Keratinocyte (primary cell): ENCODE measurements at regions not wholly inside any gene's neighbourhood (a gene's known extent, or its start where the extent isn't known, plus 50 kb on each side); places are given as distances from the start of the nearest gene placed in this dataset.

Source experiments
- DNase-seq: peaks from one replicate; pipeline ENCODE4 v3.0.0-alpha.2; 2011; ENCODE audit warnings: low read depth, missing footprints, low spot score
- FAIRE-seq: peaks from 2 replicates; lab custom pipeline; 2011; peaks lifted over from hg19 to GRCh38; lab: Jason Lieb, UNC
- H2AFZ ChIP-seq: 2 replicates; pipeline ENCODE4 v1.6.0; 2012; ENCODE audit warnings: low read length, control low read depth, inconsistent platforms; ENCODE audit not compliant: control insufficient read depth
- H3K27ac ChIP-seq: 2 replicates; pipeline ENCODE4 v1.5.1; 2011; ENCODE audit warnings: low read length; ENCODE audit not compliant: control insufficient read depth, insufficient read depth
- H3K27me3 ChIP-seq: 3 replicates; pipeline ENCODE4 v1.6.0; 2011; ENCODE audit warnings: low read length; ENCODE audit not compliant: control insufficient read depth, insufficient read depth; ENCODE audit errors: extremely low read depth
- H3K36me3 ChIP-seq, 2 experiments: 2 replicates in 1 of 2; 3 replicates in 1 of 2; pipeline ENCODE4 v1.5.1; 2011; ENCODE audit warnings: low read length in 2 of 2, mild to moderate bottlenecking in 1 of 2; ENCODE audit not compliant: control insufficient read depth in 2 of 2, insufficient read depth in 2 of 2; ENCODE audit errors: extremely low read depth in 1 of 2
- H3K4me1 ChIP-seq: 3 replicates; pipeline ENCODE4 v1.5.1; 2011; ENCODE audit warnings: low read length; ENCODE audit not compliant: control insufficient read depth, insufficient read depth; ENCODE audit errors: extremely low read depth
- H3K4me2 ChIP-seq: 3 replicates; pipeline ENCODE4 v1.6.0; 2011; ENCODE audit warnings: low read depth, low read length; ENCODE audit not compliant: control insufficient read depth, insufficient read depth; ENCODE audit errors: extremely low read depth
- H3K4me3 ChIP-seq, 3 experiments: fragments of 200-600 bp in 1 of 3; sonication (generic) in 1 of 3; 2 replicates in 2 of 3; 3 replicates in 1 of 3; pipeline ENCODE4 v1.5.1; 2011 to 2016; ENCODE audit warnings: low read length in 3 of 3, mild to moderate bottlenecking in 3 of 3, control low read depth in 2 of 3, inconsistent platforms in 1 of 3, low read depth in 1 of 3, mixed read lengths in 1 of 3, mixed run types in 1 of 3, moderate library complexity in 1 of 3; ENCODE audit not compliant: control insufficient read depth in 2 of 3, insufficient read depth in 2 of 3; ENCODE audit errors: extremely low read depth in 1 of 3
- H3K79me2 ChIP-seq: 2 replicates; pipeline ENCODE4 v1.6.0; 2012; ENCODE audit warnings: low read length; ENCODE audit not compliant: control insufficient read depth, insufficient read depth
- H3K9ac ChIP-seq: 3 replicates; pipeline ENCODE4 v1.6.0; 2011; ENCODE audit warnings: low read length; ENCODE audit not compliant: control insufficient read depth, insufficient read depth; ENCODE audit errors: extremely low read depth
- H3K9me1 ChIP-seq: 3 replicates; pipeline ENCODE4 v1.6.0; 2011; ENCODE audit warnings: low read length; ENCODE audit not compliant: control insufficient read depth, insufficient read depth; ENCODE audit errors: extremely low read depth
- H3K9me3 ChIP-seq: 2 replicates; pipeline ENCODE4 v1.5.1; 2012; ENCODE audit warnings: low read depth, low read length; ENCODE audit not compliant: control insufficient read depth
- H4K20me1 ChIP-seq: 3 replicates; pipeline ENCODE4 v1.6.0; 2011; ENCODE audit warnings: low read length; ENCODE audit not compliant: control insufficient read depth, insufficient read depth; ENCODE audit errors: extremely low read depth
- CTCF ChIP-seq, 3 experiments: IDR thresholded peaks in 1 of 3; conservative IDR thresholded peaks in 1 of 3; optimal IDR thresholded peaks in 1 of 3; 2 replicates in 2 of 3; 3 replicates in 1 of 3; pipeline versions ENCODE3 to v1.5.1; 2011; ENCODE audit warnings: low read length in 3 of 3, mild to moderate bottlenecking in 3 of 3, moderate library complexity in 2 of 3, control low read depth in 1 of 3, inconsistent platforms in 1 of 3; ENCODE audit not compliant: insufficient read depth in 2 of 3; ENCODE audit errors: extremely low read depth in 1 of 3
- EZH2 ChIP-seq: IDR thresholded peaks from one replicate; pipeline ENCODE4 v1.6.1; 2012; ENCODE audit warnings: inconsistent platforms, mild to moderate bottlenecking, low read length, moderate library complexity
- dilution Hi-C: fragments of 300-500 bp; cut with MboI; formaldehyde crosslinking; loops from one replicate; pipeline ENCODE4 v1.7.0; 2020; ENCODE audit warnings: low sequenced_read_pairs; ENCODE audit not compliant: extremely low pct_ligation_motif_present

GRCh38 chr12:77741974-77742517, 88.6 kb upstream of the NAV3 start:
- DNase-seq: no peak
- dilution Hi-C loops: no loop called here
- Histone ChIP-seq H3K4me2 (no peak overlapping the region), H3K9me1 (no peaks in the 10 kb centered on the region), H3K27me3 (no peaks in the 10 kb centered on the region), H3K4me3 (no peak overlapping the region), H3K27ac (no peak overlapping the region), H3K4me1 (no peaks in the 10 kb centered on the region), H2AFZ (no peak overlapping the region), H3K79me2 (no peaks in the 10 kb centered on the region), H3K9me3 (no peaks in the 10 kb centered on the region), H4K20me1 (no peaks in the 10 kb centered on the region), H3K36me3 (no peaks in the 10 kb centered on the region), H3K9ac (no peak overlapping the region)
- FAIRE-seq: no peak
- TF ChIP-seq CTCF (optimal IDR thresholded peaks at IDR 0.05 in 1 of 3, IDR thresholded peaks at IDR 0.05 in 1 of 3, conservative IDR thresholded peaks at IDR 0.05 in 1 of 3; ENCODE audit: extremely low read depth in 1 of 3, insufficient read depth in 2 of 3, low read length in 3 of 3) (no peak), EZH2 (no peak)

DNA sequence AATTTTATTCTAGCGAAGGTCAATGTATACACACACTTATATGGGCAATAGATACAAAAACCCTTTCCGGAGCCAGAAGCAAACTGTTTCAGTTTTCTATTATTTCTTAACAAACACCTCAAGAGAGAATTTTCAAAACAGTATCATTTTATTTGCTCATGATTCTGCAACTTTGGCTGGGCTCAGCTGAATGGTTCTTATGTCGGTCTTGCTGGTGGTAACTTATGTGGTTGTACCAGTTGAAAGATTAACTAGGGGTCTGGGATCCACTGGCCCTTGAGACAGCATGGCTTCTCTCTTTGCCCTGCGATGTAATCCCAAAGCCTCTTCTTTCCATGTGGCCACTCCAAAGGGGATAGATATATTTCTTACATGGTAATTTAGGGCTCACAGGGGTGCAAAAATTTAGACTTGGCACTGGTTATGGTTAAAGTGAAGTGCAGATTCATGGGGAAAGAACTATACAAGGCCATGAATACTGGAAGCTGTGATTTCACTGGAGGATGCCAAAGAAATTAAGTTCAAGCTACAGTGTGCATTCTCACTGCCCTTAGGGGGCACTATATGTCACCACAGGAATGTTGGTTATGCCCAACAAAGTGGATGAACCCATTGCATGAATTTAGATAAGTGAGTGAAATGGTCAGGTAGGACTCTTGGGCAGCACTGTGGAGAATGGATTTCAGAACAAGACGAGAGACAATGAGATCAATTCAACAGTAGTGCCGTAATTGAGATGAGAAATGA, 94.3 kb upstream of the NAV3 start:
- TF ChIP-seq EZH2 (no peak), CTCF (optimal IDR thresholded peaks at IDR 0.05 in 1 of 3, IDR thresholded peaks at IDR 0.05 in 1 of 3, conservative IDR thresholded peaks at IDR 0.05 in 1 of 3; ENCODE audit: extremely low read depth in 1 of 3, insufficient read depth in 2 of 3, low read length in 3 of 3) (peak in 1 of 3 experiments; percentile 15)
- no peak for FAIRE-seq
- Histone ChIP-seq H3K79me2 (no peaks in the 10 kb centered on the region), H3K9me1 (no peaks in the 10 kb centered on the region), H4K20me1 (no peaks in the 10 kb centered on the region), H3K9me3 (no peaks in the 10 kb centered on the region), H3K36me3 (no peaks in the 10 kb centered on the region), H3K27me3 (no peaks in the 10 kb centered on the region), H3K27ac (no peak overlapping the region), H3K4me3 (no peak overlapping the region), H2AFZ (no peak overlapping the region), H3K4me1 (no peaks in the 10 kb centered on the region), H3K4me2 (no peak overlapping the region), H3K9ac (no peak overlapping the region)
- DNase-seq: no peak
- dilution Hi-C loops: no loop called here
